HG02885 (cell line): ENCODE measurements at regions not wholly inside any gene's neighbourhood (a gene's known extent, or its start where the extent isn't known, plus 50 kb on each side); places are given as distances from the start of the nearest gene placed in this dataset.

Experiments
- ATAC-seq: cut with Tn5 transposase; IDR thresholded peaks from one replicate; pipeline ENCODE4 v1.9.1; 2021; ENCODE audit warnings: mild to moderate bottlenecking; ENCODE audit not compliant: unreplicated experiment, poor library complexity

- no peak for ATAC-seq
Observed at GRCh38 chr6:145208474-145208873, 526.8 kb downstream of the EPM2A start.

GRCh38 chr6:145209272-145209671 is 526.0 kb downstream of the EPM2A start:
- ATAC-seq, result no peak

GRCh38 chr6:145212813-145213212 is 522.5 kb downstream of the EPM2A start:
- peak; percentile 44 for ATAC-seq

GRCh38 chr6:145213614-145214013 is 521.7 kb downstream of the EPM2A start:
- ATAC-seq, result peak; percentile 94

- no peak for ATAC-seq
Observed at GRCh38 chr6:145214570-145214969, 520.8 kb downstream of the EPM2A start.

- no peak for ATAC-seq
Observed at GRCh38 chr6:145224450-145224849, 510.9 kb downstream of the EPM2A start.

- ATAC-seq, result peak; percentile 66
Observed at GRCh38 chr6:145225500-145225899, 509.8 kb downstream of the EPM2A start.

GRCh38 chr6:145227593-145227992 is 507.7 kb downstream of the EPM2A start:
- ATAC-seq, result no peak

GRCh38 chr6:145228962-145229582 is 506.2 kb downstream of the EPM2A start:
- no peak for ATAC-seq

- no peak for ATAC-seq
Observed at GRCh38 chr6:145233955-145234354, 501.4 kb downstream of the EPM2A start.

- no peak for ATAC-seq
Observed at GRCh38 chr6:145235207-145235606, 500.1 kb downstream of the EPM2A start.

- no peak for ATAC-seq
Observed at GRCh38 chr6:145238787-145239186, 496.5 kb downstream of the EPM2A start.

GRCh38 chr6:145241039-145241438 is 494.3 kb downstream of the EPM2A start:
- no peak for ATAC-seq

- no peak for ATAC-seq
Observed at GRCh38 chr6:145241721-145242120, 493.6 kb downstream of the EPM2A start.

- ATAC-seq, result no peak
Observed at GRCh38 chr6:145244349-145245100, 490.8 kb downstream of the EPM2A start.

GRCh38 chr6:145245119-145245518 is 490.2 kb downstream of the EPM2A start:
- ATAC-seq, result no peak

- no peak for ATAC-seq
Observed at GRCh38 chr6:145247692-145248419, 487.5 kb downstream of the EPM2A start.

GRCh38 chr6:145250436-145250835 is 484.9 kb downstream of the EPM2A start:
- no peak for ATAC-seq

GRCh38 chr6:145252737-145253136 is 482.6 kb downstream of the EPM2A start:
- no peak for ATAC-seq

- no peak for ATAC-seq
Observed at GRCh38 chr6:145254649-145255401, 480.5 kb downstream of the EPM2A start.

GRCh38 chr6:145257704-145258103 is 477.6 kb downstream of the EPM2A start:
- no peak for ATAC-seq
